Neural cell (in vitro differentiated cells): ENCODE measurements at regions not wholly inside any gene's neighbourhood (a gene's known extent, or its start where the extent isn't known, plus 50 kb on each side); places are given as distances from the start of the nearest gene placed in this dataset.

Source experiments
- H2AFZ ChIP-seq: fragments of 200-600, 300-800 bp; sonication (generic), shearing (Covaris generic); 2 replicates; pipeline ENCODE4 v1.6.0; 2014; ENCODE audit warnings: low read depth, mild to moderate bottlenecking, antibody characterized with exemption, low read length, moderate library complexity
- H3F3A ChIP-seq: fragments of 200-600 bp; shearing (Covaris generic); 2 replicates; pipeline ENCODE4 v1.6.1; 2016; ENCODE audit warnings: mild to moderate bottlenecking, moderate library complexity, mixed read lengths, antibody characterized with exemption, low read length; ENCODE audit not compliant: insufficient read depth, poor library complexity, severe bottlenecking
- H3K27ac ChIP-seq: fragments of 200-600, 300-800 bp; sonication (generic), shearing (Covaris generic); 2 replicates; pipeline ENCODE4 v1.5.1; 2014; ENCODE audit warnings: mild to moderate bottlenecking, low read length, moderate library complexity
- H3K27me3 ChIP-seq: fragments of 300-800, 200-600 bp; sonication (generic), shearing (Covaris generic); 2 replicates; pipeline ENCODE4 v1.6.0; 2014; ENCODE audit warnings: mild to moderate bottlenecking, low read depth, low read length, moderate library complexity; ENCODE audit not compliant: insufficient read depth
- H3K36me3 ChIP-seq: fragments of 300-800, 200-600 bp; sonication (generic), shearing (Covaris generic); 2 replicates; pipeline ENCODE4 v1.5.1; 2014; ENCODE audit warnings: mild to moderate bottlenecking, antibody characterized with exemption, low read length, moderate library complexity; ENCODE audit not compliant: insufficient read depth
- H3K4me2 ChIP-seq: fragments of 300-800, 200-600 bp; sonication (generic), shearing (Covaris generic); 2 replicates; pipeline ENCODE4 v1.6.0; 2014; ENCODE audit warnings: mild to moderate bottlenecking, low read length
- H3K4me3 ChIP-seq: fragments of 300-800, 200-600 bp; sonication (generic), shearing (Covaris generic); 2 replicates; pipeline ENCODE4 v1.5.1; 2014; ENCODE audit warnings: mild to moderate bottlenecking, low read length, moderate library complexity
- H3K79me2 ChIP-seq: fragments of 200-600 bp; shearing (Covaris generic); replicated peaks from 2 replicates; pipeline ENCODE4 v1.6.0; 2014; ENCODE audit warnings: mild to moderate bottlenecking, low read length, moderate library complexity; ENCODE audit not compliant: insufficient read depth
- H3K9ac ChIP-seq: fragments of 300-800, 200-600 bp; sonication (generic), shearing (Covaris generic); 2 replicates; pipeline ENCODE4 v1.6.1; 2016; ENCODE audit warnings: mild to moderate bottlenecking, low read length, mixed read lengths
- H3K9me2 ChIP-seq: fragments of 200-600 bp; shearing (Covaris generic); 2 replicates; pipeline ENCODE4 v1.6.1; 2016; ENCODE audit warnings: mild to moderate bottlenecking, low read length, mixed read lengths; ENCODE audit not compliant: insufficient read depth
- H3K9me3 ChIP-seq: fragments of 200-600, 300-800 bp; sonication (generic), shearing (Covaris generic); 2 replicates; pipeline ENCODE4 v1.6.1; 2016; ENCODE audit warnings: mild to moderate bottlenecking, mixed run types, low read length, moderate library complexity, mixed read lengths
- H4K20me1 ChIP-seq: fragments of 200-600 bp; shearing (Covaris generic); 2 replicates; pipeline ENCODE4 v1.6.1; 2016; ENCODE audit warnings: mild to moderate bottlenecking, mixed run types; ENCODE audit not compliant: insufficient read depth
- EP300 ChIP-seq: fragments of 450-650 bp; conservative IDR thresholded peaks from 2 replicates; pipeline ENCODE4 v1.6.1; 2014; ENCODE audit warnings: antibody characterized with exemption, mild to moderate bottlenecking, moderate library complexity; ENCODE audit not compliant: poor library complexity, severe bottlenecking
- EZH2 ChIP-seq: fragments of 200-600, 300-800 bp; shearing (Covaris generic), sonication (generic); IDR thresholded peaks from 2 replicates; pipeline ENCODE4 v1.6.1; 2014; ENCODE audit warnings: antibody characterized with exemption, low read length, borderline replicate concordance, mild to moderate bottlenecking; ENCODE audit not compliant: insufficient read depth, poor library complexity, severe bottlenecking
- MXI1 ChIP-seq: fragments of 450-650 bp; conservative IDR thresholded peaks from 2 replicates; pipeline ENCODE4 v1.6.1; 2014; ENCODE audit warnings: antibody characterized with exemption, mild to moderate bottlenecking; ENCODE audit not compliant: poor library complexity, severe bottlenecking
- POLR2AphosphoS5 ChIP-seq: IDR thresholded peaks from 2 replicates; pipeline ENCODE4 v1.6.1; 2012
- RAD21 ChIP-seq: fragments of 450-650 bp; conservative IDR thresholded peaks from 2 replicates; pipeline ENCODE4 v1.6.1; 2014; ENCODE audit warnings: antibody characterized with exemption, mild to moderate bottlenecking, moderate library complexity
- SMC3 ChIP-seq: fragments of 450-650 bp; conservative IDR thresholded peaks from 2 replicates; pipeline ENCODE4 v1.6.1; 2014; ENCODE audit warnings: antibody characterized with exemption, mild to moderate bottlenecking, moderate library complexity; ENCODE audit not compliant: poor library complexity
- TAF1 ChIP-seq: IDR thresholded peaks from 2 replicates; pipeline ENCODE4 v1.6.1; 2012; ENCODE audit warnings: low read depth
- TF ChIP-seq, protein P1 (sequence below): fragments of 450-650 bp; IDR thresholded peaks from 2 replicates; pipeline ENCODE4 v1.5.1; 2014; ENCODE audit warnings: antibody characterized with exemption, mild to moderate bottlenecking, moderate library complexity; ENCODE audit not compliant: poor library complexity, severe bottlenecking
- TF ChIP-seq, protein P2 (sequence below): IDR thresholded peaks from 2 replicates; pipeline ENCODE4 v1.6.1; 2012; ENCODE audit warnings: borderline replicate concordance

DNA sequence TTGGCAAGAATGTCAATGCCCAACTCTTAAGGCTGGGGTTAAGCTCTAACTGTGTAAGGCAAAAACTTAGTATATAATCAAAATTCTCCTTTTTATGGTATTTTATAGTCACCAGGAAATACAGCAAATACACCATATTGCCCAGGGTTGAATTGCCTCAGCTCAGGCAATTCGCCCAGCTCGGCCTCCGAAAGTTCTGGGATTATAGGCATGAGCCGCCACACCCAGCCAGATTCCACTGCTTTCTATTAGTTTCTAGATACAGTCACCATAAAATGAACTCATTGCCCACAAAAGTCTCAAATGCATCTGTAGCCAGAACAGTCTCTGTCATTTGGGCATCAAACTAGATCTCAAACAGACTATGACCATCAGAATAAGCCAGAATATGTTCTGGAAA, 238.7 kb upstream of the TOX3 start:
- no peaks in the 10 kb centered on the region for H3K36me3 ChIP-seq
- H3K27ac ChIP-seq: no peak overlapping the region
- H3F3A ChIP-seq: no peaks in the 10 kb centered on the region
- no peak overlapping the region for H3K4me2 ChIP-seq
- H2AFZ ChIP-seq: no peak overlapping the region
- TF ChIP-seq RAD21 (no peak), TAF1 (no peak), EP300 (no peak), EZH2 (no peak), MXI1 (no peak), SMC3 (no peak), POLR2AphosphoS5 (no peak)
- TF ChIP-seq, protein P1, sequence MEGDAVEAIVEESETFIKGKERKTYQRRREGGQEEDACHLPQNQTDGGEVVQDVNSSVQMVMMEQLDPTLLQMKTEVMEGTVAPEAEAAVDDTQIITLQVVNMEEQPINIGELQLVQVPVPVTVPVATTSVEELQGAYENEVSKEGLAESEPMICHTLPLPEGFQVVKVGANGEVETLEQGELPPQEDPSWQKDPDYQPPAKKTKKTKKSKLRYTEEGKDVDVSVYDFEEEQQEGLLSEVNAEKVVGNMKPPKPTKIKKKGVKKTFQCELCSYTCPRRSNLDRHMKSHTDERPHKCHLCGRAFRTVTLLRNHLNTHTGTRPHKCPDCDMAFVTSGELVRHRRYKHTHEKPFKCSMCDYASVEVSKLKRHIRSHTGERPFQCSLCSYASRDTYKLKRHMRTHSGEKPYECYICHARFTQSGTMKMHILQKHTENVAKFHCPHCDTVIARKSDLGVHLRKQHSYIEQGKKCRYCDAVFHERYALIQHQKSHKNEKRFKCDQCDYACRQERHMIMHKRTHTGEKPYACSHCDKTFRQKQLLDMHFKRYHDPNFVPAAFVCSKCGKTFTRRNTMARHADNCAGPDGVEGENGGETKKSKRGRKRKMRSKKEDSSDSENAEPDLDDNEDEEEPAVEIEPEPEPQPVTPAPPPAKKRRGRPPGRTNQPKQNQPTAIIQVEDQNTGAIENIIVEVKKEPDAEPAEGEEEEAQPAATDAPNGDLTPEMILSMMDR: no peak
- TF ChIP-seq, protein P2, sequence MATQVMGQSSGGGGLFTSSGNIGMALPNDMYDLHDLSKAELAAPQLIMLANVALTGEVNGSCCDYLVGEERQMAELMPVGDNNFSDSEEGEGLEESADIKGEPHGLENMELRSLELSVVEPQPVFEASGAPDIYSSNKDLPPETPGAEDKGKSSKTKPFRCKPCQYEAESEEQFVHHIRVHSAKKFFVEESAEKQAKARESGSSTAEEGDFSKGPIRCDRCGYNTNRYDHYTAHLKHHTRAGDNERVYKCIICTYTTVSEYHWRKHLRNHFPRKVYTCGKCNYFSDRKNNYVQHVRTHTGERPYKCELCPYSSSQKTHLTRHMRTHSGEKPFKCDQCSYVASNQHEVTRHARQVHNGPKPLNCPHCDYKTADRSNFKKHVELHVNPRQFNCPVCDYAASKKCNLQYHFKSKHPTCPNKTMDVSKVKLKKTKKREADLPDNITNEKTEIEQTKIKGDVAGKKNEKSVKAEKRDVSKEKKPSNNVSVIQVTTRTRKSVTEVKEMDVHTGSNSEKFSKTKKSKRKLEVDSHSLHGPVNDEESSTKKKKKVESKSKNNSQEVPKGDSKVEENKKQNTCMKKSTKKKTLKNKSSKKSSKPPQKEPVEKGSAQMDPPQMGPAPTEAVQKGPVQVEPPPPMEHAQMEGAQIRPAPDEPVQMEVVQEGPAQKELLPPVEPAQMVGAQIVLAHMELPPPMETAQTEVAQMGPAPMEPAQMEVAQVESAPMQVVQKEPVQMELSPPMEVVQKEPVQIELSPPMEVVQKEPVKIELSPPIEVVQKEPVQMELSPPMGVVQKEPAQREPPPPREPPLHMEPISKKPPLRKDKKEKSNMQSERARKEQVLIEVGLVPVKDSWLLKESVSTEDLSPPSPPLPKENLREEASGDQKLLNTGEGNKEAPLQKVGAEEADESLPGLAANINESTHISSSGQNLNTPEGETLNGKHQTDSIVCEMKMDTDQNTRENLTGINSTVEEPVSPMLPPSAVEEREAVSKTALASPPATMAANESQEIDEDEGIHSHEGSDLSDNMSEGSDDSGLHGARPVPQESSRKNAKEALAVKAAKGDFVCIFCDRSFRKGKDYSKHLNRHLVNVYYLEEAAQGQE: no peak
- H3K79me2 ChIP-seq: no peaks in the 10 kb centered on the region
- no peaks in the 10 kb centered on the region for H3K27me3 ChIP-seq
- no peak overlapping the region for H3K9ac ChIP-seq
- no peak overlapping the region for H3K4me3 ChIP-seq
- no peaks in the 10 kb centered on the region for H3K9me3 ChIP-seq
- H4K20me1 ChIP-seq: no peaks in the 10 kb centered on the region
- no peaks in the 10 kb centered on the region for H3K9me2 ChIP-seq

DNA sequence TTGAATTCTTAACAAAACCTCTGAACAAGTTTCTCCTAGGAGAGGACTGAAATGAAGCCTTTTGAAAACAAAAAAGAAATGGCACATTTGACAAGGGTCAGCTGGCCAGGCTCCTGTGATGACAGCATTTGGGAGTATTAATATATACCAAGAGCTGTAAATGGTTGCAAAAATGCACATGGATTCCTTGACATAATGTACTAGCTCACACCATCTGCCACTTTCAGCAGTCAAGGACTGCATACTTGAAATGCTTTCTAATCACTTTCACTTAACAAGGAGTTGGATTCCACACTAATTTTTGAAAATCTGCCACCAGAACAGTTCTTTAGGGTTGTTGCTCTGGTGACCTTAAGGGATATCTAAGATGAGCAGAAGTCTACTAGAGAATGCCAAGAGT, 236.7 kb upstream of the TOX3 start:
- H3K79me2 ChIP-seq: no peaks in the 10 kb centered on the region
- H3K4me2 ChIP-seq: no peak overlapping the region
- no peak overlapping the region for H3K27ac ChIP-seq
- H3F3A ChIP-seq: no peaks in the 10 kb centered on the region
- H3K27me3 ChIP-seq: no peaks in the 10 kb centered on the region
- H3K9me2 ChIP-seq: no peaks in the 10 kb centered on the region
- no peaks in the 10 kb centered on the region for H3K36me3 ChIP-seq
- H3K9ac ChIP-seq: no peak overlapping the region
- H3K9me3 ChIP-seq: no peaks in the 10 kb centered on the region
- no peak overlapping the region for H3K4me3 ChIP-seq
- TF ChIP-seq, protein P1: no peak
- no peak for TF ChIP-seq SMC3
- TF ChIP-seq EZH2: no peak
- TF ChIP-seq, protein P2: no peak
- no peak for TF ChIP-seq MXI1
- no peak for TF ChIP-seq RAD21
- no peak for TF ChIP-seq POLR2AphosphoS5
- no peak for TF ChIP-seq TAF1
- no peak for TF ChIP-seq EP300
- H2AFZ ChIP-seq: no peak overlapping the region
- H4K20me1 ChIP-seq: no peaks in the 10 kb centered on the region
